GM12891 (cell line): ENCODE measurements at regions not wholly inside any gene's neighbourhood (a gene's known extent, or its start where the extent isn't known, plus 50 kb on each side); places are given as distances from the start of the nearest gene placed in this dataset.

ENCODE experiments used
- PAX5 ChIP-seq: IDR thresholded peaks from 2 replicates; pipeline ENCODE4 v1.6.1; 2011; ENCODE audit warnings: low read length, moderate library complexity, mild to moderate bottlenecking; ENCODE audit not compliant: insufficient read depth, severe bottlenecking
- POLR2A ChIP-seq: IDR thresholded peaks from 2 replicates; pipeline ENCODE4 v1.6.1; 2011; ENCODE audit warnings: low read depth, low read length, control low read depth
- POLR2AphosphoS5 ChIP-seq: IDR thresholded peaks from 2 replicates; pipeline ENCODE4 v1.6.1; 2011; ENCODE audit warnings: low read depth, low read length, control low read depth
- SPI1 ChIP-seq: IDR thresholded peaks from 2 replicates; pipeline ENCODE4 v1.6.1; 2011; ENCODE audit warnings: low read depth, low read length, control low read depth
- TAF1 ChIP-seq: IDR thresholded peaks from 2 replicates; pipeline ENCODE4 v1.6.1; 2011; ENCODE audit warnings: low read depth, low read length, control low read depth

DNA sequence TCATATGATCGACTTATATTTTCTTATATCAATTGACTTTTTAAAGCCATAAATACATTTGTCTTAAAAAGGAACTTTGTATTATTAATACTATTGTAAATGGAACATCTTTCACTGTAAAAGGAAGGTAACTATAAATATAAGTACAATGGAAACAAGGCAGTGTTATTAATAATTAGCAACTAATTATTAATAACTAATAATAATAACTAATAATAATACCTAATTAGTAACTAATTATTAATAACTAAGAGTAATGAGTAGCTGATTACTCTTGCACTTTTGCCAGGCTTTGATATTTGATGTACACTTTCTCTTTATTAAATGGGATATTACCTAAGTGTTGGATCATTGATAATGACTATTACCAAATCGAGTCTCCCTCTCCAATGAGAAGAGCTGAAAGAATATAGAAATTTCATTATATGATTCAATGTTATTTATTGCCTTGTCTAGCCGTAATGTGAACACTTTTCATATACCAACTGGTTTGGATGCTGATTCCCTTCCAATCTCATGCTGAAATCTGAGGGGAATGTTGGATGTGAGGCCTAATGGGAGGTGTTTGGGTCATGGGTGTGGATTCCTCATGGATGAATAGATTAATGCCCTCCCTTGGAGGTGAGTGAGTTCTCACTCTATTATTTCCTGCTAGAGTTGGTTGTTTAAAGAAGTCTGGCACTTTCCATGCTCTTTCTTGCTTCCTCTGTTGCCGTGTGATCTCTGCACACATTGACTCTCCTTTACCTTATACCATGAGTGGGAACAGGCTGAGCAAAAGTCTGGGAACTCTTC is 202.1 kb upstream of the ZBTB20 start:
- TF ChIP-seq POLR2A (no peak), POLR2AphosphoS5 (no peak), TAF1 (no peak), PAX5 (no peak), SPI1 (no peak)
